GM19239 (cell line): ENCODE measurements at regions not wholly inside any gene's neighbourhood (a gene's known extent, or its start where the extent isn't known, plus 50 kb on each side); places are given as distances from the start of the nearest gene placed in this dataset.
"Not testable (repeated sequence)": the region's sequence is repeated elsewhere in the genome, so short reads cannot be mapped to it uniquely, and the experiment has no call there.

ENCODE experiments used
- DNase-seq: peaks from one replicate; pipeline ENCODE4 v3.0.0; 2011; ENCODE audit warnings: low spot score; ENCODE audit not compliant: insufficient read length
- FAIRE-seq: peaks from 2 replicates; lab custom pipeline; 2011; peaks lifted over from hg19 to GRCh38; lab: Jason Lieb, UNC

GRCh38 chr6:8941577-8941976, 506.2 kb upstream of the SLC35B3 start:
- FAIRE-seq (no peak), DNase-seq (no peak)

- no peak for FAIRE-seq
- DNase-seq, result no peak
Measured at GRCh38 chr6:8940356-8940755, 505.0 kb upstream of the SLC35B3 start.

- no peak for FAIRE-seq
- DNase-seq, result no peak
Measured at GRCh38 chr6:8939615-8940014, 504.3 kb upstream of the SLC35B3 start.

GRCh38 chr6:8934318-8934717, 499.0 kb upstream of the SLC35B3 start:
- DNase-seq (no peak), FAIRE-seq (no peak)

GRCh38 chr6:8930009-8930408, 494.7 kb upstream of the SLC35B3 start:
- no peak for DNase-seq
- no peak for FAIRE-seq

GRCh38 chr6:8920244-8920643, 484.9 kb upstream of the SLC35B3 start:
- FAIRE-seq, DNase-seq: not testable (repeated sequence)

- DNase-seq (no peak), FAIRE-seq (no peak)
Measured at GRCh38 chr6:8918196-8918595, 482.9 kb upstream of the SLC35B3 start.

GRCh38 chr6:8914700-8915099, 479.4 kb upstream of the SLC35B3 start:
- no peak for DNase-seq
- no peak for FAIRE-seq

- FAIRE-seq, result no peak
Measured at GRCh38 chr6:8908638-8909037, 473.3 kb upstream of the SLC35B3 start.

GRCh38 chr6:8906699-8907098, 471.4 kb upstream of the SLC35B3 start:
- FAIRE-seq (no peak), DNase-seq (no peak)

More at GRCh38 chr6:8908638-8909037, 473.3 kb upstream of the SLC35B3 start:
- DNase-seq, result no peak

- DNase-seq (no peak), FAIRE-seq (no peak)
Measured at GRCh38 chr6:8905757-8906156, 470.4 kb upstream of the SLC35B3 start.

- FAIRE-seq (no peak), DNase-seq (no peak)
Measured at GRCh38 chr6:8904754-8905153, 469.4 kb upstream of the SLC35B3 start.

- no peak for FAIRE-seq
- DNase-seq, result no peak
Measured at GRCh38 chr6:8900056-8900455, 464.7 kb upstream of the SLC35B3 start.

GRCh38 chr6:8889514-8889913, 454.2 kb upstream of the SLC35B3 start:
- FAIRE-seq (no peak), DNase-seq (no peak)

GRCh38 chr6:8888468-8888867, 453.1 kb upstream of the SLC35B3 start:
- no peak for DNase-seq
- no peak for FAIRE-seq

GRCh38 chr6:8881663-8882062, 446.3 kb upstream of the SLC35B3 start:
- no peak for DNase-seq

GRCh38 chr6:8879334-8879733, 444.0 kb upstream of the SLC35B3 start:
- FAIRE-seq, result no peak
- no peak for DNase-seq

More at GRCh38 chr6:8881663-8882062, 446.3 kb upstream of the SLC35B3 start:
- no peak for FAIRE-seq

GRCh38 chr6:8875986-8876385, 440.6 kb upstream of the SLC35B3 start:
- DNase-seq, result no peak
- FAIRE-seq, result no peak

- FAIRE-seq (no peak), DNase-seq (no peak)
Measured at GRCh38 chr6:8872589-8872988, 437.2 kb upstream of the SLC35B3 start.

GRCh38 chr6:8865451-8865850, 430.1 kb upstream of the SLC35B3 start:
- FAIRE-seq, result no peak
- no peak for DNase-seq

GRCh38 chr6:8860671-8861070, 425.3 kb upstream of the SLC35B3 start:
- FAIRE-seq, result no peak
- no peak for DNase-seq

GRCh38 chr6:8859501-8859900, 424.2 kb upstream of the SLC35B3 start:
- no peak for DNase-seq
- FAIRE-seq, result no peak

- DNase-seq (no peak), FAIRE-seq (no peak)
Measured at GRCh38 chr6:8858854-8859331, 423.5 kb upstream of the SLC35B3 start.
